ENCODE measurements at regions not wholly inside any gene's neighbourhood (a gene's known extent, or its start where the extent isn't known, plus 50 kb on each side); places are given as distances from the start of the nearest gene placed in this dataset.

DNA sequence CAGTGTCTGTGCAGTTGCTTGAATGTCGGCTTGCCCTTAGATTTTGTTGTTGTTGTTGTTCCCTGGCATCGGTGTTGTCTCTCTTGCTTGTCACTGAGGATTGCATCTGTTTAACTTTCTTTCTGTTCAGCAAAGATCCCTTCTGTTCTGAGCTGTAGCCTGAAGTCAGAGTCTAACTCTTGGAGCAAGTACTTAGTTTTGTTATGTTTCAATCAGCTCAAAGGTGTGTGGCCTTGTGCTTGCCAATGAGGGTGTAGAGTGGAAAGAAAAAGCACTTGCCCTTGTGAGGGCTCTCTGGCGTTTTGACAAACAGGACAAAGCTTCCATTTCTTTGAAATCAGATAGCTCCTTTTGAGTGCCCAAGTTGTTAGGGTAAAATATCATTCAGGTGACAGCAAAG lies 757.1 kb upstream of the CDH7 start:
- no peak overlapping the region for H3K27ac ChIP-seq

DNA sequence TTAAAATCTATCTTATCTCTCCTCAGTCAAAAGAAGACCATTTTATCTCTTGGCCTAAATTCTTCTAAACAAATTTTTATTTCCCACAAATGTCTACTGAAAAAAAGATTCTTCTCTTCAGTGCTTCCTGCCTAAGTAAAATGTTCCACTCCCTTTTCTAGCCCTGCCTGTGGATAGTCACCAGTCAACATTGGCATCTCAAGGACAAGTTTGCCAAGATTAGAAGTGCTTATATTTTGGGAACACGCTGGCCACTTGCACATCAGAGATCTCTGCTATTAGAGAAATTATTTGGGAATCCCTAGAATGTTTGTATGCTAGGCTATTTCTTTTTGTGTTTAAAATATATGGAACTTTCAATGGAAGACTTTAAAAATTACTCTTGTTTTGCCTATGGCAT lies 758.2 kb upstream of the CDH7 start:
- TF ChIP-seq, protein P1, sequence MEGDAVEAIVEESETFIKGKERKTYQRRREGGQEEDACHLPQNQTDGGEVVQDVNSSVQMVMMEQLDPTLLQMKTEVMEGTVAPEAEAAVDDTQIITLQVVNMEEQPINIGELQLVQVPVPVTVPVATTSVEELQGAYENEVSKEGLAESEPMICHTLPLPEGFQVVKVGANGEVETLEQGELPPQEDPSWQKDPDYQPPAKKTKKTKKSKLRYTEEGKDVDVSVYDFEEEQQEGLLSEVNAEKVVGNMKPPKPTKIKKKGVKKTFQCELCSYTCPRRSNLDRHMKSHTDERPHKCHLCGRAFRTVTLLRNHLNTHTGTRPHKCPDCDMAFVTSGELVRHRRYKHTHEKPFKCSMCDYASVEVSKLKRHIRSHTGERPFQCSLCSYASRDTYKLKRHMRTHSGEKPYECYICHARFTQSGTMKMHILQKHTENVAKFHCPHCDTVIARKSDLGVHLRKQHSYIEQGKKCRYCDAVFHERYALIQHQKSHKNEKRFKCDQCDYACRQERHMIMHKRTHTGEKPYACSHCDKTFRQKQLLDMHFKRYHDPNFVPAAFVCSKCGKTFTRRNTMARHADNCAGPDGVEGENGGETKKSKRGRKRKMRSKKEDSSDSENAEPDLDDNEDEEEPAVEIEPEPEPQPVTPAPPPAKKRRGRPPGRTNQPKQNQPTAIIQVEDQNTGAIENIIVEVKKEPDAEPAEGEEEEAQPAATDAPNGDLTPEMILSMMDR (IDR thresholded peaks at IDR 0.05), result no peak
- no peak for TF ChIP-seq ZFX (IDR thresholded peaks at IDR 0.05; ENCODE audit: borderline replicate concordance)

More for the DNA sequence above, 757.1 kb upstream of the CDH7 start:
- TF ChIP-seq, protein P1 (IDR thresholded peaks at IDR 0.05), result no peak
- TF ChIP-seq ZFX (IDR thresholded peaks at IDR 0.05; ENCODE audit: borderline replicate concordance), result no peak

GRCh38 chr18:64991102-64991501 lies 759.7 kb upstream of the CDH7 start:
- TF ChIP-seq, protein P1 (IDR thresholded peaks at IDR 0.05), result no peak
- no peak for TF ChIP-seq ZFX (IDR thresholded peaks at IDR 0.05; ENCODE audit: borderline replicate concordance)
- H3K27ac ChIP-seq, result no peak overlapping the region

More for the DNA sequence above, 758.2 kb upstream of the CDH7 start:
- no peak overlapping the region for H3K27ac ChIP-seq

DNA sequence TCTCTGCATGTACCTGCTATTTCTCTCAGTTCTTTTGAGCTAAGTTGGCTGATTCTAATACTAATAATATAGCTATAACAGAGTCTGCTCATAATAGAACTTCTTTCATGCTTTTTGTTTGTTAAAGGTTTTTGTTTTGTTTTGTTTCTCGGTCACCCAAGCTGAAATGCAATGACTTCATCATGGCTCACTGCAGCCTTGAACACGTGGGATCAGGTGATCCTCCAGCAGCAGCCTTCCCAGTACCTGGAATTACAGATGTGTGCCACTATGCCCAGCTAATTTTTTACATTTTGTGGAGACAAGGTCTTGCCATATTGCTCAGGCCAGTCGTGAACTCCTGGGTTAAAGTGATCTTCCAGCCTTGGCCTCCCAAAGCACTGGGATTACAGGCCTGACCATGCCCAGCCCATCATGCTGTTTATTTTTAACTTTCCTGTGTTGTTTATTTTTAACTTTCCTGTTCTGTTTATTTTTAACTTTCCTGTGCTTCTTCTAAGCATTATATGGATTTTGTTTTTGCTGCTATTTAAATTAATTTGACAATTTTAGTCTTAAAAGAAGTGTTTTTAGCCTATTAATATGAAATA lies 763.8 kb upstream of the CDH7 start:
- TF ChIP-seq ZFX (IDR thresholded peaks at IDR 0.05; ENCODE audit: borderline replicate concordance), result no peak
- TF ChIP-seq, protein P1 (IDR thresholded peaks at IDR 0.05), result no peak
- no peak overlapping the region for H3K27ac ChIP-seq

DNA sequence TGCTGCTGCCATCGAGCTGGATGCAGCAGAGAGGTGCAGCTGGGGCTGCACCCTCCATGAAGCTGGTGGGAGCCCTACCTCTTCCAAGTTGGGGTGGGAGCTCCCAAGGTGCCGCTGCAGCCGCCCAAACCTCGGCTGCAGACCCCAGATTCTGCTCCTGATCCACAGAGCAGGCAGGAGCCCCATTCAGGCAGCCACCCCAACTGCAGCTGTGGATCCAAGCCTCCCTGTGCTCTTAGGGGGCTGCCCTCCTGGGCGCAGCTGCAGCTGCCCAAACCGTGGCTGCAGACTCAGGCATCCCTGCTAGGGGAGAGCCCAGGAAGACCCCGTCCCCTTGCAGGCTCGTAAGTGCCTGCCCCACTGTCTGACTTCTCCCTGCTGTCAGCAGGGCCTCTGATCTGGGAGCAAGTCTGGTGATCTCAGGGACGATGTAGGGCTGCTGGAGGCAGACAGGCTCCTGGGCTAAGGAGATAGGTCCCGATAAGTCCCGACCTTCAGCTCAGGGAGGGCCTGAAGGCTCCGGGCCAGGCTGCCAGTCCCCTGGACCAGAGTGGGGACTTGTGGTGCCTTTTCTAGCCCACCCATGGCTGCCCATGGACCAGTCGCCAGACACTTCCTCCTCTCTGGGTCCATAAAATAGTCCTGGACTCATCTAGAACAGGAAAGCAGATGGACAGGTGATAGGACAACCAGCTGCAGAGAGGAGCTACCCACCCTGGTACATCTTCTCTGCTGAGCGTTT lies 767.1 kb upstream of the CDH7 start:
- no peak overlapping the region for H3K27ac ChIP-seq
- TF ChIP-seq, protein P1 (IDR thresholded peaks at IDR 0.05), result no peak
- TF ChIP-seq ZFX (IDR thresholded peaks at IDR 0.05; ENCODE audit: borderline replicate concordance), result no peak

DNA sequence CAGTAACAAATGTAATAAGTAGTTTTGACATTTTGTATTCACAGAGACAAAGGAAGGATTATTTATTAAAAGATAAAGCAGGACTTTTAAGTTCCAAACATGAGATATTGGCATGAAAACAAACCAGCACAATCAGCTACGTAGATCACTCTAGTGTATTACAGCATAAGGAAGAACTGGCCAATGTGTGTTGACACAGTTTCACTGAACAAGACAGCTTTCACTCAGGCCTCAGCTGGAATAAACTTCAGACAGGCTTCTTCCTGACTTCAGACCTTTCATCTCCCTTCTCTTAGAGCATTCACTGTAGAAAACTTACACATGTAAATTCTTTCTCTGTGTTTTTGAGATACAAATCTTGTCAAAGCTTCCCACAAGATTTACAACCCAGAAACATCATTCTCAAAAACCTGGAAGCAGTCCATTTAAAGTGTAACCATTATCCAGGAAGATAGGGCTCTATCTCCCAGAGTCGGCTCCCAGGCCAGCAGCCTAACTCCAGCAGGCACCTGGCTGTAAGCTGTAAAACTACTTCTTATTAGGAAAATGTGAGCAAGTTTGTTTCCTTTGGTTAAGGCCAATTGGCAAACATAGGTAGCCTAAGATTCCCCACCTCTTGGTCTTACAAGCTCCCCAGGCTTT lies 768.3 kb upstream of the CDH7 start:
- TF ChIP-seq ZFX (IDR thresholded peaks at IDR 0.05; ENCODE audit: borderline replicate concordance), result no peak
- TF ChIP-seq, protein P1 (IDR thresholded peaks at IDR 0.05), result no peak
- H3K27ac ChIP-seq, result no peak overlapping the region

GRCh38 chr18:64981915-64982314 lies 768.9 kb upstream of the CDH7 start:
- TF ChIP-seq, protein P1 (IDR thresholded peaks at IDR 0.05), result no peak
- no peak for TF ChIP-seq ZFX (IDR thresholded peaks at IDR 0.05; ENCODE audit: borderline replicate concordance)
- no peak overlapping the region for H3K27ac ChIP-seq

Data from 22Rv1 (cell line).